HG02884 (cell line): ENCODE measurements at regions not wholly inside any gene's neighbourhood (a gene's known extent, or its start where the extent isn't known, plus 50 kb on each side); places are given as distances from the start of the nearest gene placed in this dataset.
A peak's percentile ranks its signal among the peaks of the same experiment; 100 is the strongest.

Experiments used
- ATAC-seq: cut with Tn5 transposase; IDR thresholded peaks from one replicate; pipeline ENCODE4 v1.9.1; 2021; ENCODE audit warnings: mild to moderate bottlenecking, moderate library complexity; ENCODE audit not compliant: unreplicated experiment

- ATAC-seq, result no peak
Measured at GRCh38 chr11:76298255-76298654, 82.7 kb downstream of the THAP12 start.

- ATAC-seq, result no peak
Measured at GRCh38 chr11:76296731-76297542, 84.0 kb downstream of the THAP12 start.

GRCh38 chr11:76293189-76293631 is 86.9 kb upstream of the WNT11 start:
- peak; percentile 81 for ATAC-seq

- ATAC-seq, result no peak
Measured at GRCh38 chr11:76292583-76293188, 86.4 kb upstream of the WNT11 start.

GRCh38 chr11:76291576-76292526 is 85.5 kb upstream of the WNT11 start:
- ATAC-seq, result no peak

GRCh38 chr11:76288166-76288980 is 82.1 kb upstream of the WNT11 start:
- no peak for ATAC-seq

GRCh38 chr11:76287227-76287626 is 80.9 kb upstream of the WNT11 start:
- ATAC-seq, result no peak

- ATAC-seq, result no peak
Measured at GRCh38 chr11:76285397-76286104, 79.2 kb upstream of the WNT11 start.

- no peak for ATAC-seq
Measured at GRCh38 chr11:76284161-76284560, 77.9 kb upstream of the WNT11 start.

GRCh38 chr11:76282811-76283595 is 76.7 kb upstream of the WNT11 start:
- ATAC-seq, result no peak

- ATAC-seq, result no peak
Measured at GRCh38 chr11:76282172-76282571, 75.9 kb upstream of the WNT11 start.

GRCh38 chr11:76281558-76281906 is 75.2 kb upstream of the WNT11 start:
- ATAC-seq, result no peak

GRCh38 chr11:76280882-76281557 is 74.7 kb upstream of the WNT11 start:
- ATAC-seq, result no peak

GRCh38 chr11:76280151-76280881 is 74.0 kb upstream of the WNT11 start:
- no peak for ATAC-seq

GRCh38 chr11:76279646-76280045 is 73.3 kb upstream of the WNT11 start:
- no peak for ATAC-seq

GRCh38 chr11:76279038-76279437 is 72.7 kb upstream of the WNT11 start:
- no peak for ATAC-seq

GRCh38 chr11:76278526-76278925 is 72.2 kb upstream of the WNT11 start:
- ATAC-seq, result no peak
